Breast epithelium (tissue), 4 donors: ENCODE measurements at regions not wholly inside any gene's neighbourhood (a gene's known extent, or its start where the extent isn't known, plus 50 kb on each side); places are given as distances from the start of the nearest gene placed in this dataset.

Experiments used
- DNase-seq, 2 donors: peaks; one replicate each; pipeline ENCODE4 v3.0.0-alpha.2; 2019; ENCODE audit warnings: low spot score in 2 of 2
- H3K27ac ChIP-seq, 2 donors: fragments of 200-600 bp; sonication (generic) in 1 of 2; one replicate each; pipeline ENCODE4 v1.5.1; 2016 to 2019; ENCODE audit warnings: mild to moderate bottlenecking in 1 of 2
- H3K27me3 ChIP-seq, 2 donors: fragments of 200-600 bp; sonication (generic) in 1 of 2; one replicate each; pipeline versions ENCODE4 v1.5.1 to v1.6.0; 2017 to 2019; ENCODE audit warnings: control low read depth in 1 of 2, mild to moderate bottlenecking in 1 of 2
- H3K36me3 ChIP-seq: fragments of 200-600 bp; one replicate; pipeline ENCODE4 v1.5.1; 2019
- H3K4me1 ChIP-seq, 2 donors: fragments of 200-600 bp; sonication (generic); one replicate each; pipeline ENCODE4 v1.5.1; 2016 to 2019; ENCODE audit warnings: control low read depth in 1 of 2
- H3K4me3 ChIP-seq, 3 donors: fragments of 200-600 bp; sonication (generic); 1 replicate in 2 of 3; 2 replicates in 1 of 3; pipeline ENCODE4 v1.5.1; 2016 to 2019; ENCODE audit warnings: mild to moderate bottlenecking in 3 of 3, moderate library complexity in 2 of 3
- H3K9me3 ChIP-seq, 2 donors: fragments of 200-600 bp; sonication (generic) in 1 of 2; one replicate each; pipeline ENCODE4 v1.5.1; 2016 to 2019; ENCODE audit warnings: control low read depth in 1 of 2
- CTCF ChIP-seq, 3 donors: fragments of 450-650 bp; IDR thresholded peaks; one replicate each; pipeline ENCODE4 v1.5.1; 2016 to 2017; ENCODE audit warnings: antibody characterized with exemption in 3 of 3, mild to moderate bottlenecking in 3 of 3, moderate library complexity in 3 of 3
- POLR2A ChIP-seq: fragments of 450-650 bp; IDR thresholded peaks from one replicate; pipeline ENCODE4 v1.6.1; 2016; ENCODE audit warnings: antibody characterized with exemption, mild to moderate bottlenecking, moderate library complexity
- POLR2AphosphoS5 ChIP-seq, 3 donors: sonication (generic); formaldehyde crosslinking; IDR thresholded peaks; one replicate each; pipeline ENCODE4 v1.6.1; 2017; ENCODE audit warnings: antibody characterized with exemption in 3 of 3
- intact Hi-C: fragments of 100-400 bp; cut with DNase I; formaldehyde crosslinking; loops from one replicate; pipeline ENCODE4 v1.15.1; 2023; ENCODE audit warnings: low total_unique reads

GRCh38 chr1:14217384-14217783 is 381.1 kb upstream of the KAZN start:
- H3K36me3 ChIP-seq: no peaks in the 10 kb centered on the region
- peaks cover 9 to 25% of the 10 kb centered on the region in 2 donors for H3K9me3 ChIP-seq
- H3K27me3 ChIP-seq: no peaks in the 10 kb centered on the region
- DNase-seq: no peak
- H3K4me1 ChIP-seq: no peaks in the 10 kb centered on the region
- intact Hi-C loops: no loop called here
- H3K4me3 ChIP-seq: no peak overlapping the region
- no peak overlapping the region for H3K27ac ChIP-seq
- TF ChIP-seq CTCF (IDR thresholded peaks at IDR 0.05) (no peak), POLR2AphosphoS5 (IDR thresholded peaks at IDR 0.05) (no peak), POLR2A (no peak)

GRCh38 chr1:14220324-14220723 is 378.2 kb upstream of the KAZN start:
- Histone ChIP-seq H3K4me1 (no peaks in the 10 kb centered on the region), H3K9me3 (peaks cover 9 to 25% of the 10 kb centered on the region in 2 donors), H3K36me3 (no peaks in the 10 kb centered on the region), H3K27me3 (no peaks in the 10 kb centered on the region), H3K4me3 (no peak overlapping the region), H3K27ac (no peak overlapping the region)
- TF ChIP-seq CTCF (IDR thresholded peaks at IDR 0.05) (no peak), POLR2AphosphoS5 (IDR thresholded peaks at IDR 0.05) (no peak), POLR2A (no peak)
- intact Hi-C loops: no loop called here
- DNase-seq: no peak

DNA sequence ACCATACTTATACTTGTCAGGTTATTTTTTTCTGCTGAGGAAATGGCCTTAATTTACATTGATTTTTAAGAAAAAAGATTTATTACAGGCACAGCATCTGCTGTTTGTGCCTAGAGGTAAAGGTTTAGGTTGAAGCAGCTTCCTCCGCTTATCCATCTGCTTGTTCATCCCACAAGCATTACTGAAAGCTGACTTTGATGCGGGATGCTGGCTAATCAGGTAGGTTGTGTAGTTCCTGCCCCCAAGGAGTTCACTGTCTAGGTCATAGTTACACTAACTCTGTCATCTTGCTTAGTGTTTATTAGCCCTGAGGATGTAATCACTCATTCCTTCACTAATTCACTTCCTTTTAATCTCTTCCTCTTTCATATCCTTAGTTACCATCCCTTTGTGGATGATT is 377.7 kb upstream of the KAZN start:
- no peaks in the 10 kb centered on the region for H3K4me1 ChIP-seq
- intact Hi-C loops: no loop called here
- no peaks in the 10 kb centered on the region for H3K36me3 ChIP-seq
- no peak overlapping the region for H3K4me3 ChIP-seq
- no peaks in the 10 kb centered on the region for H3K27me3 ChIP-seq
- no peak for DNase-seq
- no peak overlapping the region for H3K27ac ChIP-seq
- TF ChIP-seq CTCF (IDR thresholded peaks at IDR 0.05) (no peak), POLR2AphosphoS5 (IDR thresholded peaks at IDR 0.05) (no peak), POLR2A (no peak)
- peaks cover 9 to 25% of the 10 kb centered on the region in 2 donors for H3K9me3 ChIP-seq

DNA sequence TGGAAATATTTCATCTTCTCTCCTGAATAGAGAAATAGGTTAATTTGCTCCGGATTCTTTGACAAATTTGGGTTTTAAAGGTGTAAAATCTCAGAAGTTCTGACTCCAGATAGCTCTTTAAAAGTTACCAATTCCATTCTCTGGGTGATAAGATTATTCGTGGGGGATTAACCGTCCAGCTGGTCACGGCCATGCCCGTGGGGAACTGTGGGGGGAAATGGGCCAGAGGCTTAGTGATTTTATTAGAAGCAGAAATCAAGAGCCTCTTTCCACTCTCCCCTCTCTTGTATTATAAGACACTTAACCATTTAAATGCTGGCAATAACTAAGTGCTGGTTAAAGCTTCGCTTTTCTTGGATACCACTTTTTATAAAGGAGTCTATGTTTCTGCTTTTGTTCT is 376.4 kb upstream of the KAZN start:
- H3K4me3 ChIP-seq: no peak overlapping the region
- no peaks in the 10 kb centered on the region for H3K4me1 ChIP-seq
- H3K27me3 ChIP-seq: no peaks in the 10 kb centered on the region
- no peak overlapping the region for H3K27ac ChIP-seq
- H3K36me3 ChIP-seq: no peaks in the 10 kb centered on the region
- TF ChIP-seq POLR2A (no peak), POLR2AphosphoS5 (IDR thresholded peaks at IDR 0.05) (no peak), CTCF (IDR thresholded peaks at IDR 0.05) (no peak)
- H3K9me3 ChIP-seq: peaks cover 1 to 14% of the 10 kb centered on the region in 2 donors
- no peak for DNase-seq
- intact Hi-C loops: no loop called here

DNA sequence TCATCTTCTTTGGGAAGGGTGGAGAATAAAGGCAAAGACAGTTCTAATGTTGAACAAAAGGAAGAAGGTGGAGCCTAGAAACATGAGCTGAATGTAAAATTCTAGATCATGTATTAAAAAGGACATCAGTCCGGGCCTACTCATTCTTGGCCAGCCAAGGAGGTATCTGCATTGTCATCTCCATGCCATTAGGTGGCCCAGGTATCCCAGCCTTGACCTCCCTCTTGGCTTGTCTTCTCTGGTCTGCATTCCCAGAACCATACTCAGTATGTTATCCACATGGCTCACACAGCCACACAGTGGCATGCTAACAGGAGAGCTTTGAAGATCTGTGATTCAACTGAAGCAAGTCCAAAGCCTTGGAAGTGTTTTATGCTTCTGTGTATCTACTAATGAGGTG is 369.8 kb upstream of the KAZN start:
- Histone ChIP-seq H3K4me3 (no peak overlapping the region), H3K27ac (no peak overlapping the region), H3K9me3 (no peaks in the 10 kb centered on the region), H3K36me3 (no peaks in the 10 kb centered on the region), H3K27me3 (no peaks in the 10 kb centered on the region), H3K4me1 (no peaks in the 10 kb centered on the region)
- no peak for DNase-seq
- TF ChIP-seq POLR2A (no peak), POLR2AphosphoS5 (IDR thresholded peaks at IDR 0.05) (no peak)
- intact Hi-C loops: no loop called here

DNA sequence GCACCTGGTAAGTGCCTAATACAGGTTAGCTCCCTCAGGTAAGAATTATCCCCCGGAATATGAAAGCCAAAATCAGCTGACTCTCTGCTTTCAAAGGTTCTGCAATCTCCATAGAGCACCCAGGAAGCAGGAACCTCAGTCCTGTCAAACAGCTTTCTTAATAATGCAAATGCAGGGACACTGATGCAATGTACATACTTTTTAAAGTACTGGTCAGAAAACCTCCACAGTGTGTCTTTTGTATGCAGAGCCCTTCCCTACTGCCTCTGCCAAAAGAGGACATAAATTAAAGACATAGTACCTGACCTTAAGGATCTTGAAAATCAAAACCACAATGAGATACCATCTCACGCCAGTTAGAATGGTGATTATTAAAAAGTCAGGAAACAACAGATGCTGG is 365.0 kb upstream of the KAZN start:
- Histone ChIP-seq H3K27ac (no peak overlapping the region), H3K4me3 (no peak overlapping the region), H3K27me3 (no peaks in the 10 kb centered on the region), H3K36me3 (no peaks in the 10 kb centered on the region), H3K9me3 (no peaks in the 10 kb centered on the region), H3K4me1 (no peaks in the 10 kb centered on the region)
- TF ChIP-seq POLR2AphosphoS5 (IDR thresholded peaks at IDR 0.05) (no peak), POLR2A (no peak), CTCF (IDR thresholded peaks at IDR 0.05) (no peak)
- DNase-seq: no peak
- intact Hi-C loops: loop anchor here (10.0 kb wide), 1 partner anchor 1721 kb away; no protein-coding TSS in a partner anchor
